ENCODE measurements at regions not wholly inside any gene's neighbourhood (a gene's known extent, or its start where the extent isn't known, plus 50 kb on each side); places are given as distances from the start of the nearest gene placed in this dataset.

GRCh38 chr9:108283696-108284095, 572.1 kb downstream of the ACTL7B start:
- Histone ChIP-seq H3K4me1 (ENCODE audit: control insufficient read depth, extremely low read depth, insufficient read depth, low read length) (no peaks in the 10 kb centered on the region), H3K4me2 (ENCODE audit: insufficient read depth, low read length) (no peak overlapping the region), H3K9ac (replicated peaks; ENCODE audit: extremely low read depth, insufficient read depth, low read length) (no peak overlapping the region), H3K9me3 (replicated peaks; ENCODE audit: control insufficient read depth, insufficient read depth, low read length) (no peaks in the 10 kb centered on the region), H2AFZ (ENCODE audit: low read depth, low read length) (no peak overlapping the region), H3K9me1 (replicated peaks; ENCODE audit: control insufficient read depth, extremely low read depth, insufficient read depth, low read length) (no peaks in the 10 kb centered on the region), H3K36me3 (ENCODE audit: control insufficient read depth in 2 of 2, extremely low read depth in 1 of 2, insufficient read depth in 2 of 2, low read length in 2 of 2) (no peaks in the 10 kb centered on the region), H3K27me3 (ENCODE audit: control insufficient read depth in 2 of 2, insufficient read depth in 2 of 2, low read length in 2 of 2) (no peaks in the 10 kb centered on the region), H4K20me1 (replicated peaks; ENCODE audit: control insufficient read depth, extremely low read depth, insufficient read depth, low read length) (no peaks in the 10 kb centered on the region), H3K79me2 (ENCODE audit: control insufficient read depth, insufficient read depth, low read length) (no peaks in the 10 kb centered on the region), H3K4me3 (replicated peaks in 1 of 3; ENCODE audit: insufficient read depth in 1 of 3, low read depth in 1 of 3, low read length in 3 of 3) (no peak overlapping the region), H3K27ac (ENCODE audit: insufficient read depth, low read depth, low read length) (no peak overlapping the region)
- POLR2A ChIA-PET: no interaction called here
- no TSS peak for BruUV-seq (replicated peaks)
- DNase-seq (ENCODE audit: low read depth, low spot score) (no peak), FAIRE-seq (no peak)
- dilution Hi-C loops (cut with MboI; ENCODE audit: extremely low pct_ligation_motif_present, low sequenced_read_pairs): no loop called here
- CTCF ChIA-PET: interaction anchor here (0.6 to 3.3 kb wide), 8 partner anchors 10 to 803 kb away, joined by 3 to 33 read pairs (median 6); no protein-coding TSS in a partner anchor
- no peak for TF ChIP-seq POLR2AphosphoS5 (IDR thresholded peaks at IDR 0.05; ENCODE audit: insufficient read depth, low read depth, low read length)
- TF ChIP-seq, protein P1, sequence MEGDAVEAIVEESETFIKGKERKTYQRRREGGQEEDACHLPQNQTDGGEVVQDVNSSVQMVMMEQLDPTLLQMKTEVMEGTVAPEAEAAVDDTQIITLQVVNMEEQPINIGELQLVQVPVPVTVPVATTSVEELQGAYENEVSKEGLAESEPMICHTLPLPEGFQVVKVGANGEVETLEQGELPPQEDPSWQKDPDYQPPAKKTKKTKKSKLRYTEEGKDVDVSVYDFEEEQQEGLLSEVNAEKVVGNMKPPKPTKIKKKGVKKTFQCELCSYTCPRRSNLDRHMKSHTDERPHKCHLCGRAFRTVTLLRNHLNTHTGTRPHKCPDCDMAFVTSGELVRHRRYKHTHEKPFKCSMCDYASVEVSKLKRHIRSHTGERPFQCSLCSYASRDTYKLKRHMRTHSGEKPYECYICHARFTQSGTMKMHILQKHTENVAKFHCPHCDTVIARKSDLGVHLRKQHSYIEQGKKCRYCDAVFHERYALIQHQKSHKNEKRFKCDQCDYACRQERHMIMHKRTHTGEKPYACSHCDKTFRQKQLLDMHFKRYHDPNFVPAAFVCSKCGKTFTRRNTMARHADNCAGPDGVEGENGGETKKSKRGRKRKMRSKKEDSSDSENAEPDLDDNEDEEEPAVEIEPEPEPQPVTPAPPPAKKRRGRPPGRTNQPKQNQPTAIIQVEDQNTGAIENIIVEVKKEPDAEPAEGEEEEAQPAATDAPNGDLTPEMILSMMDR (IDR thresholded peaks at IDR 0.05; ENCODE audit: extremely low read depth in 1 of 2, insufficient read depth in 1 of 2, low read depth in 1 of 2, low read length in 2 of 2): no peak
- no peak for TF ChIP-seq FOS (IDR thresholded peaks at IDR 0.05; ENCODE audit: borderline replicate concordance, insufficient read depth, low read length)
- no peak for TF ChIP-seq GATA2 (IDR thresholded peaks at IDR 0.05; ENCODE audit: insufficient read depth, insufficient read length, low read depth, low read length)
- no peak for TF ChIP-seq EZH2 (IDR thresholded peaks at IDR 0.05; ENCODE audit: borderline replicate concordance, low read depth, low read length, severe bottlenecking)
- TF ChIP-seq POLR2A (IDR thresholded peaks at IDR 0.05; ENCODE audit: low read depth, low read length): no peak
- TF ChIP-seq MAX (IDR thresholded peaks at IDR 0.05; ENCODE audit: insufficient read depth, insufficient read length): no peak
- no peak for TF ChIP-seq JUN (IDR thresholded peaks at IDR 0.05; ENCODE audit: borderline replicate concordance, insufficient read depth, insufficient read length, low read depth)
- no peak for TF ChIP-seq MYC (IDR thresholded peaks at IDR 0.05; ENCODE audit: low read depth, low read length)
- intact Hi-C loops (cut with micrococcal nuclease): loop anchor here (1.0 to 5.0 kb wide), 2 partner anchors 282 to 479 kb away; no protein-coding TSS in a partner anchor

Data from endothelial cell of umbilical vein (primary cell).